ENCODE measurements at regions not wholly inside any gene's neighbourhood (a gene's known extent, or its start where the extent isn't known, plus 50 kb on each side); places are given as distances from the start of the nearest gene placed in this dataset.
"Not testable (repeated sequence)": the region's sequence is repeated elsewhere in the genome, so short reads cannot be mapped to it uniquely, and the experiment has no call there.

GRCh38 chr9:33623658-33624586 is 99.9 kb downstream of the ANKRD18B start:
- DNase-seq, result peak; percentile 61

DNA sequence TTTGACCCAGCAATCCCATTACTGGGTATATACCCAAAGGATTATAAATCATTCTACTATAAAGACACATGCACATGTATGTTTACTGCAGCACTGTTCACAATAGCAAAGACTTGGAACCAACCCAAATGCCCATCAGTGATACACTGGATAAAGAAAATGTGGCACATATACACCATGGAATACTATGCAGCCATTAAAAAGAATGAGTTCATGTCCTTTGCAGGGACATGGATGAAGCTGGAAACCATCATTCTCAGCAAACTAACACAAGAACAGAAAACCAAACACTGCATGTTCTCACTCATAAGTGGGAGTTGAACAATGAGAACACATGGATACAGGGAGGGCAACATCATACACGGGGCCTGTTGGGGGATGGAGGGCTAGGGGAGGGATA is 104.3 kb downstream of the ANKRD18B start:
- DNase-seq, result not testable (repeated sequence)

- DNase-seq, result no peak
These were observed 104.9 kb downstream of the ANKRD18B start for GRCh38 chr9:33628865-33629410.

GRCh38 chr9:33633636-33634035 is 109.6 kb downstream of the ANKRD18B start:
- no peak for DNase-seq

DNA sequence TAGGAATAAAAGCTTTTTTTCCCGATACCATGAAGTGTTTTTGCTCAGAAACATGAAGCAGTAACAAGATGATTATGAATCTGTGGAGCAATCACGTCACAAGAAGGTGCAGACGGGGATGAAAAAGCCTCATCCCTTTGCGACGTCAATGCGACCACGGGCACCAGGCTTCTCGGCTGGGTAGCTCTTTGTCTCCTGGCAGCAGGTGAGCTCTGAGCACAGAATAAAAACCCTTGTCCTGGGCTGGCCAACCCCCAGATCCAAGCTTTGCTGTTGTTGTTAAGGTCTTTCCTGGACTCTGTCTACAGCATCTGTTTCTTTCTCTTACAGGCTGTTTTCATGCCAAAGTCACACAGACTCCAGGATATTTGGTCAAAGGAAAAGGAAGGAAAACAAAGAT is 113.8 kb downstream of the ANKRD18B start:
- DNase-seq, result no peak

DNA sequence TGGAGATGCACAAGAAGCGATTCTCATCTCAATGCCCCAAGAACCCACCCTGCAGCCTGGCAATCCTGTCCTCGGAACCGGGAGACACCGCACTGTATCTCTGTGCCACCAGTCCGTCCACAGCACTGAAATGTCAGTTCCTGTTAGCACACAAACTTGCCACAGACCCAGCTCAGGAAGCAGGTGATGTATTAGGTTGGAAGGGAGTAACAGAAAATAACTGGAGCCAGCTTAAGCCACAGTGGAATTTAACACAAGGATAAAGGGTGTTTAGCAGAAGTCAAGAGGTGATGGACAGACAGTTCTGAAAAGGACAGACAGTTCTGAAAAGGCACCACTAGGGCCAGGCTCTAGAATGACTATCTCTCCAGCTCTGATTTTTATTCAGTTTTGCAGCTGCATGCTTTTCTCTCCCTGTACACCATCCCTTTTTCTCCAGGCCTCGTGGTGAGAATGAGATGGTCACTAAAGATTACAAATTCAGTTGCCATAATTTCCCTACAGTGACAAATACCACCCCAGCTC is 114.4 kb downstream of the ANKRD18B start:
- no peak for DNase-seq

- DNase-seq, result no peak
These were observed 121.7 kb downstream of the ANKRD18B start for GRCh38 chr9:33645706-33646105.

DNA sequence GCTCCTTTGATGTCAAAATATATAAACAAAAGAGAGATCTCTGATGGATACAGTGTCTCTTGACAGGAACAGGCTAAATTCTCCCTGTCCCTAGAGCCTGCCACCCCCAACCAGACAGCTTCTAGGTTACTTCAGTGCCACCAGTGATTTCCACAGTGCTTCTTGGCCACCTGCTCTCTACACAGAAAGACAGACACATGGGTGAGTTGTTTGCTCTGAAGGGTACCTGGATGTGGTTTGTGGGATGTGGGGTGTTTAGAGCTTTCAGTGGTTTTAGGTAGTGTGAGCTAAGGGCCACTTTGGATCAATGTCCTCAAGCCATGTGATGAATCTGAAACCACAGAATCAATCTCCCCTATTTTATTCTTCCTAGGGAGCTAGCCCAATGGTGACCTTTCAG is 125.4 kb downstream of the ANKRD18B start:
- no peak for DNase-seq

- DNase-seq, result no peak
These were observed 127.1 kb downstream of the ANKRD18B start for GRCh38 chr9:33651125-33651524.

DNA sequence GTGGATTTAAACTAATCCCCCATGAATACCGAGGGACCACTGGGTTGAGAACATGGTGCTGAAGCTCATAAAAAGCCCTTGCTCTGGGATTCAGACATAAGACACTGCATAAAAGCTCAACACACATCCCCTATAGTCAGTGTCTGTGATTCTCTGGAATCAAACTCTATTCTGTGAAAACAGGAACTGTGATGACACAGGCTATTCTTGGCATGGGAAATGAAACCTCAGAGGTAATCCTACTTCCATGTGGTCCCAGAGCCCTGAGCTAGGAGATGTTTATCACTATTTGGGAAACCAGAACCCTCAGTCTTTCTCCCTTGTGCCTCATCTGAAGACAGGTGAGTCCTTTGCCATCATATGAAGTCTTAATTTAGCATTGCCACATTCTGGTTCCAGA is 135.4 kb upstream of the PRSS3 start:
- DNase-seq, result no peak

DNA sequence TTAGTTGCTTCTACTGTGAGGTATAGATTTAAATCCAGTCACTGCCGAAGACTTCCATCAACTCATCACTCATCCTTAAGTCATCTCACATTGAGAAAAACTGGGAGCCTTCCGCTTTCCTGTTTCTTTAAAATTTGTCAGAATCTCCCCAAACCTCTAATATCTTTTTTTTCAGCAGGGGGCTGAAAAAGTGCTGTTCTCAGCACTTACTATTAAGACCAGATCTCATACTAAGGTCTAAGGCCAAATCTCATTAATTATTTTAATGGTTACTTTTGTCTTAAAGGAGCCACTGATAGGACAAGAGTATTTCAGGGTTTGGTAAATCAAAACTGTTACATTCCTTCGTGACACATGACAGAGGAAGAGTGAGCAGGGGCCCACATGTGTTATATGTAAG is 134.6 kb upstream of the PRSS3 start:
- no peak for DNase-seq

DNA sequence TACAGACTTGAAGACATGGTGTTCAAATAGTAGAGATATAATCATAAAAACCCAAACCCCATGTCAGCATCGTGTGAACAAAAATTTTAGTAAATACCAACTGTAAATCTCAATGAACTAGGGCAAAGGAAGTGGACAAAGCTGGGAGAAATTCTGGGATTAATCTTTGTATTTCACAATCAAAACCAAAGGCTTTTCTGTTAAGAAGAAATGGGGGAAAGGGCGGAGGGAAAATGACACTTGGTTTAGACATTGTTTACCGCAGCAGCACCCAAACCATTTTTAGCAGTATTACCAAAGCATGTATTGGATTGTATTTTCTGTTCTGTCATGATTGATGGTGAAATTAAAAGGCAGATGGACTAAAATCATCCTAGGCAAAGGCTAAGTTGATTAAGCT is 134.2 kb upstream of the PRSS3 start:
- DNase-seq, result no peak

- DNase-seq, result no peak
These were observed 132.5 kb upstream of the PRSS3 start for GRCh38 chr9:33662871-33663270.

DNA sequence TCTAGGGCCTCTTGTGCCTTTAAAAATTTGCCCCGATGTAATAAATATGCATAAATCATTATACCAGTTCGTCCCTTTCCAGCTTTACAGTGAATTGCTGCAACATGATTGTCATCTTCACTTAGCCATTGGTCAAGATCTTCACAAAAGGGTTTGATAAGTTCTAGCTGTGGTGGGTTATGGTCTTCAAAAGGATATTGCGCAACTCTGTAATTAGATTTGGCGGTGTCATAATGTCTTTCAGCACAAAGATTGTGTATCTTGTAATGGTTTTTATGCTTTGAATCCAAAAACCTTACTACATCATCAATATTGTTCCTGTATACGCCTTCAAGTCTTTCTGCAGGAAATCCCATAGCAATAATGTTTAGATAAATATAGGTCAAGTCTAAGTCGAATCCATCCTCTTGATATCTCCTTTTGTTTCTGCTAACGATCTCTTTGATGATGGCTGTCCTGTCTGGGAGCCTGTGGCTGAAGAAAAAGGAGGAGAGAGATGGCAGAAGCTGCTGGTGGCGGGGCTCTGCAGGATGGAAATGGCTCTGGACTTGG is 119.1 kb upstream of the PRSS3 start:
- not testable (repeated sequence) for DNase-seq

- peak; percentile 32 for DNase-seq
These were observed 118.4 kb upstream of the PRSS3 start for GRCh38 chr9:33676746-33677505.

GRCh38 chr9:33677506-33677809 is 117.9 kb upstream of the PRSS3 start:
- no peak for DNase-seq

GRCh38 chr9:33677961-33678360 is 117.4 kb upstream of the PRSS3 start:
- DNase-seq, result no peak

GRCh38 chr9:33682551-33682950 is 112.8 kb upstream of the PRSS3 start:
- DNase-seq, result no peak

GRCh38 chr9:33684831-33685230 is 110.5 kb upstream of the PRSS3 start:
- DNase-seq, result no peak

GRCh38 chr9:33686942-33687341 is 108.4 kb upstream of the PRSS3 start:
- no peak for DNase-seq

- peak; percentile 1 for DNase-seq
These were observed 107.6 kb upstream of the PRSS3 start for GRCh38 chr9:33687779-33688178.

- DNase-seq, result no peak
These were observed 105.0 kb upstream of the PRSS3 start for GRCh38 chr9:33690143-33690933.
